ENCODE measurements at regions not wholly inside any gene's neighbourhood (a gene's known extent, or its start where the extent isn't known, plus 50 kb on each side); places are given as distances from the start of the nearest gene placed in this dataset.

DNA sequence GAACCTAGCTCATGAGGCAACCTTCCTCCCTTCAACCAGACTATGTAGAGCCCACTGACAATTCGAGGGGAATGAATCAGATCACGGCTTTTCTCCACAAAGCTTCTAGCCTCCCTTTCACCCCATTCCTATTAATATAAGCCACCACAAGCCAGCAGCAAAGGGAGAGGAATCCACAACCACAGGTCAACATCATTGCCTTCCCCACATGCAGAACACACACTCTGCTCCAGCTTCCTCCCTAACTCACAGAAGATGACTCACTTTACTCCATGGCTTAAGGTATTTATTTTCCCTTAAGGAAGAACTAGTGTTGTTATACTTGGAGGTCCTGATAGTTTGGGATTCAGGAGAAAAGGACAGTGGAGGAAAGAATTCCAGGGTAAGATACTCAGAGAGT is 272.2 kb downstream of the C1D start:
- no peak for TF ChIP-seq POLR2A (IDR thresholded peaks at IDR 0.05)
- TF ChIP-seq, protein P1, sequence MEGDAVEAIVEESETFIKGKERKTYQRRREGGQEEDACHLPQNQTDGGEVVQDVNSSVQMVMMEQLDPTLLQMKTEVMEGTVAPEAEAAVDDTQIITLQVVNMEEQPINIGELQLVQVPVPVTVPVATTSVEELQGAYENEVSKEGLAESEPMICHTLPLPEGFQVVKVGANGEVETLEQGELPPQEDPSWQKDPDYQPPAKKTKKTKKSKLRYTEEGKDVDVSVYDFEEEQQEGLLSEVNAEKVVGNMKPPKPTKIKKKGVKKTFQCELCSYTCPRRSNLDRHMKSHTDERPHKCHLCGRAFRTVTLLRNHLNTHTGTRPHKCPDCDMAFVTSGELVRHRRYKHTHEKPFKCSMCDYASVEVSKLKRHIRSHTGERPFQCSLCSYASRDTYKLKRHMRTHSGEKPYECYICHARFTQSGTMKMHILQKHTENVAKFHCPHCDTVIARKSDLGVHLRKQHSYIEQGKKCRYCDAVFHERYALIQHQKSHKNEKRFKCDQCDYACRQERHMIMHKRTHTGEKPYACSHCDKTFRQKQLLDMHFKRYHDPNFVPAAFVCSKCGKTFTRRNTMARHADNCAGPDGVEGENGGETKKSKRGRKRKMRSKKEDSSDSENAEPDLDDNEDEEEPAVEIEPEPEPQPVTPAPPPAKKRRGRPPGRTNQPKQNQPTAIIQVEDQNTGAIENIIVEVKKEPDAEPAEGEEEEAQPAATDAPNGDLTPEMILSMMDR (IDR thresholded peaks at IDR 0.05): no peak

All from tibial nerve (tissue), 3 donors.